A549 (cell line): ENCODE measurements at regions not wholly inside any gene's neighbourhood (a gene's known extent, or its start where the extent isn't known, plus 50 kb on each side); places are given as distances from the start of the nearest gene placed in this dataset.

Experiments used
- ATAC-seq, 2 experiments: fragments of 200-7000 bp in 1 of 2; fragments of >200 bp in 1 of 2; cut with Nextera tagmentation in 1 of 2; cut with Tn5 transposase in 1 of 2; 3 replicates each; pipeline versions ENCODE4 v1.8.0 to v1.9.1; 2018 to 2020; ENCODE audit warnings: mild to moderate bottlenecking in 1 of 2, moderate library complexity in 1 of 2
- CTCF ChIA-PET: fragments of 300-600 bp; sonication (Branson Sonifier 250); formaldehyde crosslinking; extraction: SDS; loops from one replicate; lab custom pipeline; 2021; ENCODE audit warnings: antibody characterized with exemption, inconsistent platforms; lab: Yijun Ruan, JAX
- POLR2A ChIA-PET: fragments of 350-600 bp; formaldehyde crosslinking; extraction: SDS; loops from one replicate; lab custom pipeline; 2021; ENCODE audit warnings: antibody characterized with exemption, inconsistent platforms; lab: Yijun Ruan, JAX
- DNase-seq, 2 experiments: peaks; one replicate each; pipeline versions ENCODE4 v3.0.0 to v3.0.0-alpha.2; 2011 to 2016; ENCODE audit warnings: low read depth in 1 of 2, low spot score in 1 of 2
- FAIRE-seq: peaks from 2 replicates; lab custom pipeline; 2011; peaks lifted over from hg19 to GRCh38; lab: Jason Lieb, UNC
- H3K27ac ChIP-seq, 2 experiments: fragments of >200 bp; sonication (Bioruptor Twin); formaldehyde crosslinking; 3 replicates each; pipeline ENCODE4 v1.5.1; 2016 to 2017
- H3K4me1 ChIP-seq: fragments of >200 bp; sonication (Bioruptor Twin); formaldehyde crosslinking; 3 replicates; pipeline ENCODE4 v1.6.1; 2016
- H3K4me2 ChIP-seq: fragments of >200 bp; sonication (Bioruptor Twin); formaldehyde crosslinking; 3 replicates; pipeline ENCODE4 v1.6.1; 2016
- H3K4me3 ChIP-seq: fragments of >200 bp; sonication (Bioruptor Twin); formaldehyde crosslinking; 3 replicates; pipeline ENCODE4 v1.5.1; 2016
- H3K9me3 ChIP-seq: fragments of >200 bp; sonication (Bioruptor Twin); formaldehyde crosslinking; 3 replicates; pipeline ENCODE4 v1.6.1; 2016
- ATOH8 ChIP-seq: fragments of 250-450 bp; sonication (Bioruptor Pico); IDR thresholded peaks from 2 replicates; pipeline ENCODE4 v1.5.0; 2020; ENCODE audit warnings: low read depth, mild to moderate bottlenecking, moderate library complexity
- BHLHE40 ChIP-seq: IDR thresholded peaks from 2 replicates; pipeline ENCODE4 v1.6.1; 2012; ENCODE audit warnings: low read depth, low read length, inconsistent platforms
- CBX2 ChIP-seq: fragments of 200-600 bp; sonication (generic); IDR thresholded peaks from 2 replicates; pipeline ENCODE4 v1.6.1; 2016; ENCODE audit warnings: low read depth, mild to moderate bottlenecking, borderline replicate concordance
- CEBPB ChIP-seq, 2 experiments: fragments of >200 bp in 1 of 2; sonication (Bioruptor Twin) in 1 of 2; formaldehyde crosslinking in 1 of 2; IDR thresholded peaks; 2 replicates each; pipeline ENCODE4 v1.6.1; 2012 to 2016
- EHF ChIP-seq: fragments of 250-450 bp; sonication (Bioruptor Pico); IDR thresholded peaks from 2 replicates; pipeline ENCODE4 v1.5.0; 2020; ENCODE audit warnings: mild to moderate bottlenecking
- EHMT2 ChIP-seq: fragments of 200-600 bp; sonication (generic); IDR thresholded peaks from 2 replicates; pipeline ENCODE4 v1.6.1; 2016; ENCODE audit warnings: antibody characterized with exemption, low read depth, mild to moderate bottlenecking, moderate library complexity
- ESRRA ChIP-seq: fragments of 150-350 bp; IDR thresholded peaks from 2 replicates; pipeline ENCODE4 v1.6.1; 2014; ENCODE audit warnings: mild to moderate bottlenecking, low read length, borderline replicate concordance
- FOSL2 ChIP-seq, 2 experiments: fragments of 450-650 bp in 1 of 2; fragments of >200 bp in 1 of 2; sonication (Bioruptor Twin) in 1 of 2; formaldehyde crosslinking; IDR thresholded peaks; 2 replicates each; pipeline versions ENCODE4 v1.5.0 to v1.6.1; 2016 to 2020; ENCODE audit warnings: mild to moderate bottlenecking in 1 of 2, moderate library complexity in 1 of 2
- FOXS1 ChIP-seq: fragments of 250-450 bp; sonication (Bioruptor Pico); IDR thresholded peaks from 2 replicates; pipeline ENCODE4 v1.5.0; 2020; ENCODE audit warnings: mild to moderate bottlenecking, moderate library complexity
- HOXA7 ChIP-seq: fragments of 250-450 bp; sonication (Bioruptor Pico); IDR thresholded peaks from 2 replicates; pipeline ENCODE4 v1.5.0; 2020; ENCODE audit warnings: mild to moderate bottlenecking, moderate library complexity
- HOXB5 ChIP-seq: fragments of 250-450 bp; sonication (Bioruptor Pico); IDR thresholded peaks from 2 replicates; pipeline ENCODE4 v1.5.0; 2020; ENCODE audit warnings: mild to moderate bottlenecking, moderate library complexity
- MAFK ChIP-seq: fragments of 450-650 bp; IDR thresholded peaks from 2 replicates; pipeline ENCODE4 v1.6.1; 2014; ENCODE audit not compliant: partially characterized antibody
- MYC ChIP-seq: IDR thresholded peaks from 2 replicates; pipeline ENCODE4 v1.6.1; 2012; ENCODE audit warnings: mild to moderate bottlenecking, inconsistent platforms, low read length, improper control_type of control experiment, borderline replicate concordance
- NR3C1 ChIP-seq: fragments of >200 bp; sonication (Bioruptor Twin); formaldehyde crosslinking; IDR thresholded peaks from 3 replicates; pipeline ENCODE4 v1.6.1; 2017
- POLR2AphosphoS2 ChIP-seq: conservative IDR thresholded peaks from 2 replicates; pipeline ENCODE4 v1.6.1; 2012; ENCODE audit warnings: low read length, improper control_type of control experiment, inconsistent platforms
- RARB ChIP-seq: fragments of 250-450 bp; sonication (Bioruptor Pico); IDR thresholded peaks from 2 replicates; pipeline ENCODE4 v1.8.0; 2021; ENCODE audit warnings: mild to moderate bottlenecking, moderate library complexity
- RNF2 ChIP-seq: fragments of 200-600 bp; sonication (generic); IDR thresholded peaks from 2 replicates; pipeline ENCODE4 v1.6.1; 2016; ENCODE audit warnings: low read depth, mild to moderate bottlenecking, antibody characterized with exemption, moderate library complexity, borderline replicate concordance
- SMC3 ChIP-seq: fragments of >200 bp; sonication (Bioruptor Twin); formaldehyde crosslinking; IDR thresholded peaks from 3 replicates; pipeline ENCODE4 v1.6.1; 2018; ENCODE audit warnings: inconsistent platforms
- ZC3H11A ChIP-seq: fragments of 450-650 bp; IDR thresholded peaks from 2 replicates; pipeline ENCODE4 v1.6.1; 2014; ENCODE audit warnings: antibody characterized with exemption, mild to moderate bottlenecking
- ZNF302 ChIP-seq: fragments of 250-450 bp; sonication (Bioruptor Pico); IDR thresholded peaks from 2 replicates; pipeline ENCODE4 v1.9.0; 2021; ENCODE audit warnings: inconsistent platforms, mild to moderate bottlenecking, moderate library complexity
- WGBS: methylation state at CpG from one replicate; pipeline ENCODE4 v1.1.6; 2017; ENCODE audit errors: missing lambda C conversion rate; 5-methylcytosine and 5-hydroxymethylcytosine counted together
- TF ChIP-seq, protein P1 (sequence below): fragments of 200-600 bp; sonication (generic); IDR thresholded peaks from 2 replicates; pipeline ENCODE4 v1.6.1; 2016; ENCODE audit warnings: antibody characterized with exemption, mild to moderate bottlenecking, moderate library complexity
- TF ChIP-seq, protein P2 (sequence below): fragments of 150-350 bp; IDR thresholded peaks from 2 replicates; pipeline ENCODE4 v1.6.1; 2014; ENCODE audit warnings: low read depth, mild to moderate bottlenecking, low read length

GRCh38 chr16:79714440-79714839 lies 113.9 kb upstream of the MAF start:
- DNase-seq (no peak), FAIRE-seq (no peak), ATAC-seq (no peak)
- Histone ChIP-seq H3K4me2 (no peak overlapping the region), H3K4me1 (no peaks in the 10 kb centered on the region), H3K4me3 (no peak overlapping the region), H3K9me3 (no peaks in the 10 kb centered on the region), H3K27ac (no peak overlapping the region)
- CTCF ChIA-PET = no interaction called here
- POLR2A ChIA-PET = no interaction called here
- TF ChIP-seq HOXA7 (CRISPR knock-in tag) = no peak
- no peak for TF ChIP-seq HOXB5
- no peak for TF ChIP-seq CBX2
- no peak for TF ChIP-seq CEBPB (IDR thresholded peaks at IDR 0.05)
- no peak for TF ChIP-seq SMC3
- WGBS = 27% methylated on average over 1 of the region's 1 CpG

- no peak for DNase-seq
- TF ChIP-seq EHMT2 = no peak
- TF ChIP-seq, protein P1, sequence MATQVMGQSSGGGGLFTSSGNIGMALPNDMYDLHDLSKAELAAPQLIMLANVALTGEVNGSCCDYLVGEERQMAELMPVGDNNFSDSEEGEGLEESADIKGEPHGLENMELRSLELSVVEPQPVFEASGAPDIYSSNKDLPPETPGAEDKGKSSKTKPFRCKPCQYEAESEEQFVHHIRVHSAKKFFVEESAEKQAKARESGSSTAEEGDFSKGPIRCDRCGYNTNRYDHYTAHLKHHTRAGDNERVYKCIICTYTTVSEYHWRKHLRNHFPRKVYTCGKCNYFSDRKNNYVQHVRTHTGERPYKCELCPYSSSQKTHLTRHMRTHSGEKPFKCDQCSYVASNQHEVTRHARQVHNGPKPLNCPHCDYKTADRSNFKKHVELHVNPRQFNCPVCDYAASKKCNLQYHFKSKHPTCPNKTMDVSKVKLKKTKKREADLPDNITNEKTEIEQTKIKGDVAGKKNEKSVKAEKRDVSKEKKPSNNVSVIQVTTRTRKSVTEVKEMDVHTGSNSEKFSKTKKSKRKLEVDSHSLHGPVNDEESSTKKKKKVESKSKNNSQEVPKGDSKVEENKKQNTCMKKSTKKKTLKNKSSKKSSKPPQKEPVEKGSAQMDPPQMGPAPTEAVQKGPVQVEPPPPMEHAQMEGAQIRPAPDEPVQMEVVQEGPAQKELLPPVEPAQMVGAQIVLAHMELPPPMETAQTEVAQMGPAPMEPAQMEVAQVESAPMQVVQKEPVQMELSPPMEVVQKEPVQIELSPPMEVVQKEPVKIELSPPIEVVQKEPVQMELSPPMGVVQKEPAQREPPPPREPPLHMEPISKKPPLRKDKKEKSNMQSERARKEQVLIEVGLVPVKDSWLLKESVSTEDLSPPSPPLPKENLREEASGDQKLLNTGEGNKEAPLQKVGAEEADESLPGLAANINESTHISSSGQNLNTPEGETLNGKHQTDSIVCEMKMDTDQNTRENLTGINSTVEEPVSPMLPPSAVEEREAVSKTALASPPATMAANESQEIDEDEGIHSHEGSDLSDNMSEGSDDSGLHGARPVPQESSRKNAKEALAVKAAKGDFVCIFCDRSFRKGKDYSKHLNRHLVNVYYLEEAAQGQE = no peak
- no peak for TF ChIP-seq RARB
- TF ChIP-seq ATOH8 (CRISPR knock-in tag) = no peak
- TF ChIP-seq NR3C1 = no peak
- TF ChIP-seq FOXS1 = no peak
- TF ChIP-seq MYC = no peak
- TF ChIP-seq MAFK = no peak
- no peak for TF ChIP-seq ESRRA
- no peak for TF ChIP-seq ZNF302 (CRISPR knock-in tag)
- 55% methylated on average over 6 of the region's 6 CpGs for WGBS
- no peak for FAIRE-seq
- CTCF ChIA-PET = interaction anchor here (0.5 kb wide), 1 partner anchor 112 kb away, joined by 3 read pairs; no protein-coding TSS in a partner anchor
- Histone ChIP-seq H3K9me3 (no peaks in the 10 kb centered on the region), H3K4me1 (no peaks in the 10 kb centered on the region), H3K4me3 (no peak overlapping the region), H3K4me2 (no peak overlapping the region), H3K27ac (no peak overlapping the region)
- no peak for ATAC-seq
- POLR2A ChIA-PET = no interaction called here
Observed at GRCh38 chr16:79713609-79714309, 113.2 kb upstream of the MAF start.

GRCh38 chr16:79712276-79712675 lies 111.7 kb upstream of the MAF start:
- FAIRE-seq (no peak), DNase-seq (no peak), ATAC-seq (no peak)
- ChIA-PET POLR2A (no interaction called here), CTCF (no interaction called here)
- 47% methylated on average over 4 of the region's 4 CpGs for WGBS
- no peak overlapping the region for H3K4me2 ChIP-seq
- H3K27ac ChIP-seq = no peak overlapping the region
- no peaks in the 10 kb centered on the region for H3K4me1 ChIP-seq
- no peak overlapping the region for H3K4me3 ChIP-seq
- no peaks in the 10 kb centered on the region for H3K9me3 ChIP-seq
- TF ChIP-seq BHLHE40 = no peak

DNA sequence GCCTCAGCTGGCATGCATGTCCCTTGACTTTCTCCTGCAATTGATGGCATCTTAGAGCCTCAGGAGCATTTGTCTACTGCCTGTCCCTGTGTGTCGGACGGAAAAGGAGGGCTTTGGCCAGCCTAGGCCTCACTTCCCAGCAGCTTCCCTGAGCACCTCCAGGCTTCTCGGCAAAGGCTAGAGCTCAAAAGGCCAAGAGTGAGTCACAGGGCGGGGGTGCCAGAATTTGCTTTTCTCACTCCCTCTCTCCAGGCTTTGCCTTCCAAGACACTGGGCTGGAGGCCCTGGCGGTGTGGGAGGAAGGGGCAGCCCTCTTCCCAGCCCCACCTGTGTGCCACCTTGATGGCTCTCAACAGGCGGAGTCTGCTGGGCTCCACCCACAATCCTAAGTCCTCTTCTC lies 107.3 kb upstream of the MAF start:
- ChIA-PET POLR2A (no interaction called here), CTCF (no interaction called here)
- H3K4me3 ChIP-seq = no peak overlapping the region
- no peaks in the 10 kb centered on the region for H3K9me3 ChIP-seq
- DNase-seq (no peak), ATAC-seq (peak in 1 of 2 experiments; percentile 33; a peak in 1 of 6 replicates), FAIRE-seq (no peak)
- WGBS = 57% methylated on average over 5 of the region's 6 CpGs
- no peak overlapping the region for H3K4me2 ChIP-seq
- TF ChIP-seq FOXS1 = no peak
- TF ChIP-seq FOSL2 (IDR thresholded peaks at IDR 0.05) = no peak
- no peak for TF ChIP-seq FOSL2 (CRISPR knock-in tag; IDR thresholded peaks at IDR 0.05)
- no peak for TF ChIP-seq RNF2
- no peak for TF ChIP-seq HOXB5
- no peak for TF ChIP-seq EHF
- no peak for TF ChIP-seq POLR2AphosphoS2
- TF ChIP-seq SMC3 = no peak
- no peak for TF ChIP-seq ZC3H11A
- TF ChIP-seq, protein P2, sequence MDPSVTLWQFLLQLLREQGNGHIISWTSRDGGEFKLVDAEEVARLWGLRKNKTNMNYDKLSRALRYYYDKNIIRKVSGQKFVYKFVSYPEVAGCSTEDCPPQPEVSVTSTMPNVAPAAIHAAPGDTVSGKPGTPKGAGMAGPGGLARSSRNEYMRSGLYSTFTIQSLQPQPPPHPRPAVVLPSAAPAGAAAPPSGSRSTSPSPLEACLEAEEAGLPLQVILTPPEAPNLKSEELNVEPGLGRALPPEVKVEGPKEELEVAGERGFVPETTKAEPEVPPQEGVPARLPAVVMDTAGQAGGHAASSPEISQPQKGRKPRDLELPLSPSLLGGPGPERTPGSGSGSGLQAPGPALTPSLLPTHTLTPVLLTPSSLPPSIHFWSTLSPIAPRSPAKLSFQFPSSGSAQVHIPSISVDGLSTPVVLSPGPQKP = no peak
- no peak overlapping the region for H3K27ac ChIP-seq
- no peaks in the 10 kb centered on the region for H3K4me1 ChIP-seq
